NCI-H82 (cell line): ENCODE measurements at regions not wholly inside any gene's neighbourhood (a gene's known extent, or its start where the extent isn't known, plus 50 kb on each side); places are given as distances from the start of the nearest gene placed in this dataset.
A peak's percentile ranks its signal among the peaks of the same experiment; 100 is the strongest.

Experiments used
- DNase-seq: peaks from one replicate; lab custom pipeline; 2025; lab: John Stamatoyannopoulos, UW

DNA sequence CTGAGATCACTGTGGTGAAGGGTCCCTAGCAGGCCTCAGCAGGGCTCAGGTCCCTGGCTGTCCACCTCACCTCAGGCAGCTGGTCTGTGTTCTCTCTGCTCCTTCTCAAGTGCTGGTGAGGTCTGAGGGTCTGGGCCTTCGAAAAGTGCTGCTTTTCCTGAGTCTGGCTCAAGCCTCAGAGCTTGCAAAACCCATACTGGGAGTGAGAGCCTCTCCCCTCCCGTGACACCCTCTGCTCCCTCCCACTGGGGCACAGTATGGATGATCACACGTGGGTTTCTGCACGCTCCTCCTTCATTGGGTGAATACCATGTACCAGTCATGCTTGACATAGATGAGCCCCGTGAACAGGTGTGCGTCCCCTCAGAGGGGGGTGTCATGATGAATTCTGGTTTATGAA is 73.3 kb upstream of the WASF3 start:
- no peak for DNase-seq

DNA sequence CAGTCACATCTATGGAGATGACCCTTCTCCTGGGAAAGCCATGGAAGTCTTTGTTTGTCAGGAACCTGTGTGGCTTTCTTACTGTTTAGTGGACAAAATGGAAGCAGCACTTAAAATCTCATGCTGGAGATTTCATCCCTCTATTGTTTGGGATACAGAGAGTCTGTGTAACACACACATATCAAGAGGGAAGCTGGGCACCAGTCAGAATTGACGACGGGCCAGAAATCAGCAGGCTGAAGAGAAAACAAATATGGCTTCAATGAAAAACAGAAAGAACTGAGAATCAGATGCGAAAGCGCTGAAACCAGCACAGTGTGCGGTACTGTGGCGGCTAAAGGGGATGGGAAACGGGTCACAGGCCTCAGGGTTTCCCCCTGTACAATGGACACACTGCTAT is 72.2 kb upstream of the WASF3 start:
- no peak for DNase-seq

DNA sequence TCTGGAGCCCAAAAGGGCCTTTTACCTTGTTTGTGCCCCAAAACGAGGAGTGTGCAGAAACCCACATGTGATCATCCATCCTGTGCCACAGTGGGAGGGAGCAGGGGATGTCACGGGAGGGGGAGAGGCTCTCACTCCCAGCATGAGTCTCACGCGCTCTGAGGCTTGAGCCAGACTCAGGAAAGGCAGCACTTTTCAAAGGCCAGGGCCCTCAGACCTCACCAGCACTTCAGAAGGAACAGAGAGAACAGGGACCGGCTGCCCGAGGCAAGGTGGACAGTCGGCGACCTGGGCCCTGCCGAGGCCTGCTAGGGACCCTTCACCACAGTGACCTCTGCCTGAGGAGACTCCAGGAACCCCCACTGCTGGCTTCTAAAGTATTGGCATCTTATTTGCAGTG is 71.7 kb upstream of the WASF3 start:
- no peak for DNase-seq

DNA sequence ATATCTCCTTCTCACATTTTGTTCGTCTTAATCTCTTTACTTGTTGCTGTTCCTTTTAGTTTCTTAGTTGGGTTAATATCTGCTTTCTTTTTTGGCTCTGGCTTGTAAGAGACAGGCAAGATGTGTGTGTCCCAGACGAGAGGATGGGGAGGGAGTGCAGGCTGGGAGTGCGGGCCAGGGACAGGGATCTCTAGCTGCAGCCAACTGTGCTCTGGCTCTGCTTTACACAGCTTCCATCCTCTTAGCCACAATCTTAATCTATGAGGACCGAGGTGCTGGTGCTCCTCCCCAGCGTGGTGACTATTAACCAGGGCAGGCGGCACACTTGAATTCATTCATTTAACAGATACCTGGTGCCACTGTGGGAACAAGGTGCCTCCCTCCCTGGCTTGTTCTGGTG is 70.9 kb upstream of the WASF3 start:
- no peak for DNase-seq

DNA sequence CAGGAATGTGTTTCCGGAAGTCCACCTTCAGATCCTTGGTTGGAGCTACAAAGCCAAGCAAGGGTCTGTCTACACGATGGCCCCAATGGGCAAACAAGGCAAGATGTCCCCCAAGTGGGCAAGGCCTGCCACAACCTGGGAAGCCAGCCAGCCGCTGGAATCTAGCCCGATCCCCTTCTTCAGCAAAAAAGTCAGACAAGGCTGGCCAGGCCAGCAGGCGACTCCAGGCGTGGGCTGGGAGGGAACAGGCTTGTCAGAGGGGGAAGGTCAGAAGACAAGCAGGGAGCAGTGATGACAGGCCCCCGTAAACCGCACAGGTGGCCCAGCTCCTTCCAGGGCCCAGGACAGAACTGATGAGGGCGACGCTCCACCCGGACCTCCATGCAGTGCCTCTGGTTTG is 69.7 kb upstream of the WASF3 start:
- DNase-seq: no peak

DNA sequence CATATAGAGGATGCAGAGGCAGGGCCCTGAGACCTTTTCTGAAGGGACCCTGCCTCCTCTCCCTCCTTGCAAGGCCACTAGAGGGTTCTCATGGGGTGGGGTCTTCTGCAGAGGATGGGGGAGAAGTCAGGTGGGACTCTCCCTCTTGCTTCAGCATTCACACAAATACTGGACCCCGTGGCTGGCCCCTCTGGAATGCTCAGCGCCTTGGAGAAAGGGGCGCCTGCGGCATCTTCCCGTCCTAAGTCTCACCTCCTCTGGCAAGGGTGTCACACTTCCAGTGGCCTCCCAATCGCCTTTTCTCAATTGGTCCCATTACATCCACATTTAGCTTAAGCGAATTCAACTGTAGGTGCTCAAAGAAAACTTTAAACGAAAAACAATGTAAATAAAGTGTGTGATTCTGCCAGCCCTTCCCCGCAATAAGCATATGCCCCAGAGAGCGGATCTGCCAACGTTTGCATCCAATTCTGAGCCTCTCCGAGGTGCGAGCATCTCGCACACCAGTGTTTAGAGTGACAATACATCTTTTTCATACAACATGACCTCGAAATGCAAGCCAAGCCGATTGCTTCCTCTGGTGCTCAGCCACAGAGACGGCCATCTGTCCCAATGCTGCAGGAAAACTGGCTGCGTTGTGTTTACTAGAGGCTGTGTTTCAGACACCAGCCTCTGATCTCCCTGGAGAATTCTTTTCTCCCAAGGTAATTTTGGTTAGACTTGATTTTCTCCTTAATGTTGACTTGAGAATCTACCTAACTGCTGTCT is 69.1 kb upstream of the WASF3 start:
- DNase-seq: peak; percentile 65

DNA sequence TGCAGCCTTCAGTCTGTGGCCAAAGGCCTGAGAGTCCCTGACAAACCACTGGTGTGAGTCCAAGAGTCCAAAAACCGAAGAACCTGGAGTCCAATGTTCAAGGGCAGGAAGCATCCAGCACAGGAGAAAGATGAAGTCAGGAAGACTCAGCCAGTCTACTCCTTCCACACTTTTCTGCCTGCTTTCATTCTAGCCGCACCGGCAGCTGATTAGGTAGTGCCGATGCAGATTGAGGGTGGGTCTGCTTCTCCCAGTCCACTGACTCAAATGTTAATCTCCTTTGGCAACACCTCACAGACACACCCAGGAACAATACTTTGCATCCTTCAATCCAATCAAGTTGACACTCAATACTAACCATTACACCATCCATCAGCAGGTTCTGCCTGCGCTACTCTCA is 65.2 kb upstream of the WASF3 start:
- DNase-seq: peak; percentile 55

DNA sequence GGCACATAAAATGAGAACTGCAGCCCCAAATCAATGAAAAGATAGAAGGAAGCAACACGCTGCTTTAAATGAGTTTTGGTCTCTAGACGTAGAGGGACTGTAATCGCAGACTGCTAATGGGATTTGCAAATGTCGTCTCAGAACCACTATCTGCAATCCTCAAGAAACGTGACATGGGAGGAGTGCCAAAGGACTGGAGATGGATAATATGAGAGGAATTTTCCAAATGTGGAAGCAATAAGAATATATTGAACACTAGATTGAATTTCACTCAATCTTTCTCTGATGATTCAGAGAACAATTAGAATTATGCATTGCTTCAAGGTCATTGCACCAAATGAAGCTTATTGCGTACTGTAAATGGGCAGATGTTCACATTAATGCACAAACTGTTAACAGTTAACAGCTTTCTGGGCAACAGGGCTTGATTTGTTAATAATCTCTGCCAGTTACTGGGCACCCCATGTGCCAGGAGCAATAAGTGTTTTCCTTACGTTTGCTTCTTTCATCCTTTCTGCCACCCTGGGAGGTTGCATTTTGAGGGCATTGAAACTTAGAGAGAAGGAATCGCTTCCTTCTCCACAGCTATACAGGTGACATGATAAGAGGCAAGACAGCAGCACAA is 62.8 kb upstream of the WASF3 start:
- peak; percentile 90 for DNase-seq

DNA sequence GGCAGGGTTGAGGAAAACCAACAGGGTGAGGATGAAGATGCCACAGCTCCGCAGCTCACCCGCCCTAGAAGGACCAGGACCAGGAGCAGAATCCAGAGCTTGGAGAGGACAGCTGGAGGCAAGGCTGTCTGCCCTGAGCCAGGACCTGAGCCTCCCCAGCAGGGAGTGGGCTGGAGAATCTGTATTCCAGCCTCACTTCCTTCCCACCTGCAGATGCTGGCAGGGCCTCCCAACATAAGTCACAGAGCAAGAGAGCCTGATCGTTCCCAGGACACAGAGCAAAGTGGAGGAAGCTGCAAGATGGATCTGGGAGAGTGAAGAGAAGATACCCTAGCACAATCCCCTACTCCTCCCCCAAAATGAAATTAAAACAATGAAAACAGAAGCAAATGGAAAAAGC is 61.7 kb upstream of the WASF3 start:
- DNase-seq: no peak

DNA sequence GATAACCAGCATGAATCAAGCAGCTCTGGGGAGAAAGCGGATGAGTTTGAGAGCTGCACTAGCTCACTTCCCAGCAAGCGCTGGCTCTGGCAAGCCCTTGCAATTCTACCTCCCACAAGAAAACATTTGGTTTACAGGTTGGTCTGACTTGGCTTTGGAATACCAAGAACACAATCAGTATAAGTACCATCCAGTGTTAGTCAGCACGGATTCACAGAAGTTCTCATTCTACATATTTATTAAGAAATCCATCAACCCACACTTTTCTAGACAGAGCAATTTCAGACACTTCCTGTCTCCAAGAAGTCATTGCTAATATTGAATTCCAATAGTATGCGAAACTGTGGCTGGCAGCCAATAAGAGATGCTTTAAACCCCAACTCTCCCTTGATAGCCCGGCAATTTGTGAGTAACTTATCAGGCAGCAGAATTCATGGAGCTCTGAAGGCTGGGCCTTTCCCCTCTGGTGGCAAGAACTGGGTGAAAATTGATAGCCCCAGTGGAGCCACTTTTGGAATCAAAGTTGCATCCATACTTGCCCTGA is 59.4 kb upstream of the WASF3 start:
- no peak for DNase-seq

DNA sequence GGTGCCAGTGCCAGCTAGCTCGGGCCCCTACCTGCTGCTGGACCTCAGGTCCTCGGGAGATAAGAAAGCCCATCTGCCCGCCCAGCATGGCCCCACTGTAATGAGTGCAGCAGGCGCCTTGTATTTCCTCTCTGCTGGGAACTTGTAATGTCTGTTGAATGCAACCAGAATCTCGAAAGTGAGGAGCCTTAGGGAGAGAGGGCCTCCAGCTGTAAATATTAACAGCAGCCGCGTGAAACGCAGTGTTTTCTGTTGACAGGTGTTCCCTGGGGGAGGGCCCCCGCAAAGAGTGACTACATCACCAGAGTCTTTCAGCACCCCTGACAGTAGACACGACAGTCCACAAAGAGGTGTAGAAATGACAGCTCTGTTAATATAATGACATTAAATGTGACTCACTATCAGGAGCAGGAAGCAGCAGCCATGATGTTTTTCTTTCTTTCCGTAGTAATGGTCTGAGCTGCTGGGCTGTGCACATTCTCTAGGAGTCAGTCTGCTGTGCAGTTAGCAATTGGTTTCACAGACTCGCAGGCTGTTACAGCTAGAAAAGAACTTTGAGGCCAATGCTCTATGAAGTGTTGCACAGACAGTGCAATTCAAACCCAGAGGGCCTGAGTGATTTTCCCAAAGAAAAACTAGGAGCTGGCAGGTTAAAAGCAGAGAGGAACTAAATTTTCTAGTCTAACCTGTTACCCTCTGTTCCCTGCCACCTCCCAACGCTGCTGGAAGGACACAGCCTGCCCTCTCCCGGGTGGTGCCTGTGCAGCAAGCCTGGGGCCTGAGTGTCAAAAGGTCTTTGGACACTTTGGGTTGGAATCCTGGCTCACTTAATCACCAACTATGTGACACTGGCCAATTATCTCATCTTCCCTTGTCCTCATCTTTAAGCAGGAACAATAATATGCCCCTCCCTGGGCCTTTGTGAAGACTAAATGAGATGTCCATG is 58.6 kb upstream of the WASF3 start:
- peak; percentile 65 for DNase-seq

DNA sequence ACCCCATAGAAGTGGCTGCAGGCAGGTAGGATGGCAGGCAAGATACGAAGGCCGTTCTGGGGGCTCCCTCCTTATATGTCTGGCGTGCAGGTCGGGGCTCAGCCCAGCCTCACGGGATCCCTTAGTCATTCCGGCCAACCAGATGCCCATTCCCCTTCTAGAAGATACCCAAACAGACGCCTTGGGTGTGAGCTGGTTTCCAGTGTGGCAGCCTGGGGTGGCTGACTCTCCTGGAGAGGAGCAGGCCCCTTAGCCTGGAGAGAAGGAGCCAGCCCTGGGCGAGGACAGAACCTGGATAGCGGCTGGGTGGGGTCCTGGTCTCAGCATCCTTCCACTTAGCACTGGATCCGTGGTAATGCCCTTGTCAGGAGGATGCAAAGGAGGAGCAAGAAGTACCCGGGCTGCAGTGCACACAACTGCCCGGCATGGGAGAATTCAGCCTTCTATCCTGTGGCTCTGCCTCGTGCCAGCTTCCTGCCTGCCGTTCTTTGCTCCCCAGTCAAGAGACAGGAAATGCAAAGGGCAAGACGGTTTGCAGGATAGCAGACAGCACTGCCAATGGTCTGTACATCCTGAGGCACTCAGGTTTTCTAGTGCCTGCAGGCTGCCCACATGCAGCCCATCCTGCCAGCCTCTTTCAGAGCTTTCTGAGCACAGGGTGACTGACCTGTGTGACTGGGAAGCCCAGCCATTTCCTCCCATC is 56.7 kb upstream of the WASF3 start:
- no peak for DNase-seq

DNA sequence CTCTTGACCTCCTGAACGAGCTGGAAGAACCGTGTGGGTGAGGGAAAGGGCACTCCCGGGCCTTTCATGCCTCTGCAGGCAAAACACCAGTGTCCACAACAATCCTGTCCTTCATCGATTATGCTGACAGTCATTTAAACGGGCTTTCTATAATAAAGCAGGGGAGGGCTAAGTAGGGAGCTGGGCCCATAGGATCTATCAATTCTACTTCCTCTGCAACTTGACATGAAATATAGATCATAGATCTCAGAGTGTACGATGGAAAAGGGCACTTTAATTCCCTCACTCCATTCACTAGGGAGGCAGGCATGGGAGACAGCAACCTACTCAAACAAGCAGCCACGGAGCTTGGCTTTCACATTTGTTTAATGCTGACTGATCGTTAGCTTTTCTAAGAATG is 55.8 kb upstream of the WASF3 start:
- DNase-seq: no peak

DNA sequence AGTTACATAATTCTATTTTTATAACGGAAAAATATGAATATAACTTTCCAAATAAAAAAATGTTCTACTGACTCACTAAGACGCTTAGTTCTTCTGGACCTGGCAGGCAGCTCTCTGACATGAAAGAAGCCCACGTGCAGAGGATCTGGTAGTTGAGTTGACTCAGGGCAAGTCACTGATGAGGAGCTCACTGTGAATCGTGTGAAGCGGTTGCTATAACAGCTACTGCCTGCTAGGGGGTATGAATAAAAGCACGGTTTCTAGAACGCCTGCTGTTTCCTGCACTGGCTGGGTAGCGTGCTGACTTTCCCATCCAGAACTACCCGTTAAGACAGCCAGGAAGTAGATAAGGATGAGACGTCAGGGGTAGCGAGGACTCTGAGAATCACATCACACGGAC is 54.7 kb upstream of the WASF3 start:
- peak; percentile 47 for DNase-seq

DNA sequence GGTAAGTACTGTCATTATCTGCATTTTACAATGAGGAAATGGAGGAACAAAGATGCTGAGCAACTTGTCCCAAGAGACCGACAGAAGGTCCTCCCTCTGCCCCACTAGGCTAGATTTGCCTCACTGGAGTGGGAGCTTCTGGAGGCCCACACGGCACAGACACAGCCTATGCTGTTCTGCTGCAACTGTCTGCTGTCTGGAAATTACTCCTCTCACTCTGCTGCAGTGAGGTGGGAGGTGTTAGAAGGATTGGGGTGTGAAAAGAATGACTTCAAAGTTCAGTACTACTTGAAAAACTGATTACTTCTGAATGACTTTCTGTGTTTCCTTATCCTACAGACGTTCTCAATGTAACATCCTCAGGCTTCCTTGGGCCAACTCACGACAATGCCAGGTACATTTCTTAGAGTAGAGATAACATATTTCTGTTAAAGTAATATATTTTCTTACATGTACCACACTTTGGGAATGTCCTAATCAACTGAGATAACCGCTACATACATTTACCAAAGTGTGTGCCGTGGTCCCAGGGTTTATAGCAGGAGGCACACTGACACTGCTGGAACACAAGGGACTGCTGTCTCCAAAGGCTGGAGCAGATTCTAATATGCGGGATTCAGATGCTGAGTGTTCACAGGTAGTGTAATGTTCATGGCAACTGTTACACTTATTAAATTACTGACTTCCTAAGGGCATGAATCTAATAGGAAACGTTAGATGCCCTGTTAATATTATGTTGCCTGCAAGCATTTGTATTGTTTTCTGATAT is 53.5 kb upstream of the WASF3 start:
- DNase-seq: peak; percentile 51
